Suppressor macrophage (primary cell): ENCODE measurements at regions not wholly inside any gene's neighbourhood (a gene's known extent, or its start where the extent isn't known, plus 50 kb on each side); places are given as distances from the start of the nearest gene placed in this dataset.

Experiments
- DNase-seq, 4 experiments: peaks; one replicate each; pipeline ENCODE4 v3.0.0-alpha.2; 2020 to 2022

DNA sequence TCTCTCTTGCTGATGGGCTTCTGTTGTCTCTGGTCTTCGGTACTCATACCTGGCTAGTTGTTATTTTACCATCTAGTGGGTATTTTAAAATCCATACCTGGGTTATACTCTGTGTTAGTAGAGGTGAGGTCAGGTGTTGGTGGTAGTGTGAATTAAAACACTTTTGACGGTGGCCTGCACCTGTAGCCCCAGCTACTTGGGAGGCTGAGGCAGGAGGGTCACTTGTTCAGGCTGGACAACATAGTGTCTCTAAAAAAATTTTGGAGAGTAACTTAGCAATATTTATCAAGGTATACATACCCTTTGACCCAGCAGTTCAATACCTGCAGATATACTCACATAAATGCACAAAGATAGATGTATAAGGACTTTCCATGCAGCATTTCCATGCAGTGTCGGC lies 55.4 kb downstream of the GSX1 start:
- no peak for DNase-seq

GRCh38 chr13:27851096-27851850 lies 59.0 kb downstream of the GSX1 start:
- peak in 1 of 4 experiments; percentile 3 for DNase-seq

DNA sequence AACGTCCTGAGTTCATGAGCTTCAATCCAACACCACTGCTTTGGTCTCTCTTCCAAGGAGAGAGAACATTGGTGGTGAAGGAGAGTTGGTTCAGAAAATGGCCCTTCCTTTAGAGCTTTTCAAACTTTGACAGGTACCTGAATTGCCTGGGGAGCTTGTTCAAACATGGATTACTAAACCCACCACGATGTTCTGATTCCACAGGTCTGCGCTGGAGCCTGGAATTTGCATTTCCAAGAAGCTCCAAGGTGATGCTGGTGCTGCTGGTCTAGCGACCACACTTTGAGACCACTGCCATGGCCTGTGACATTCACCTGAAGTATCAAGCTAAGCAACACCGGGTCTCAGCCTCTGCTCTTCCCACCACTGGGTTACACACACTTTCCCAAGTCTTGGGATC lies 60.2 kb downstream of the GSX1 start:
- no peak for DNase-seq

DNA sequence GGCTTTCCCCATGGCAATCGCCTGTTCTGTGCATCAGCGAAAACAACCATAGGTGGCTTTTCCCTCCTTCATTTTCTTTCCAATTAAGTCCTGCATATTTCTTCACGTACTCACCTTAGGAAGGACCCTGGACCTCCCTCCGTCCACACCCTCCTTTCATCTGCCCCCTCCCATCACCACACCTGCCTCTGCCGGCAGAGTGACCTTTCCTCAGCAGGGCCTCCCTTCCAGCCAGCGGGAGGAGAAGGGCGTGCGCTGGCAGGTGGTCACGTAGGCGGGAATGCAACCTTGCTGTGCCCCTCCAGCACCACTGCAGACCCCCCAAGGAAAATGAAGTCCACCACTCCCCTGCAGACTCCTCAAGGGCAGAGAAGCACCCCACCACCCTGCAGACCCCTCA lies 61.1 kb downstream of the GSX1 start:
- no peak for DNase-seq

DNA sequence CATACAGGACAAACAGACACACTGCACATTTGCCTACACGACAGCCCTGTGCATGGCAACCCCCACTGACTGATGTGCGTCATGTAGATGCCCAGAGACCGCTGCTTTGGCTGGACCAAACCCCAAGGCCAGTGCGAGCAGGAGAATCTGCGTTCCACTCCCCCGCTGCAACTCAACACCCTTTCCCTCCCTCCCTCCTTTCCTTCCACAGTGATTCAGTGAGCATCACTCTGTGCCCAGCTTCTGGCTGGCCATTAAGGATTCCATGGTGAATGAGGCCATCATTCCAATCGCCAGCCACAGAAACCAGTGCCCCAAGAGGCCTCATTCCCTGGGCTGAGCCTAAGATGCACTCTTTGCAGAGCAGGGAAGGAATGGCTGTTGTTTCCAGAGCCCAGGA lies 61.6 kb downstream of the GSX1 start:
- DNase-seq, result no peak

GRCh38 chr13:27854606-27855005 lies 62.3 kb downstream of the GSX1 start:
- no peak for DNase-seq

DNA sequence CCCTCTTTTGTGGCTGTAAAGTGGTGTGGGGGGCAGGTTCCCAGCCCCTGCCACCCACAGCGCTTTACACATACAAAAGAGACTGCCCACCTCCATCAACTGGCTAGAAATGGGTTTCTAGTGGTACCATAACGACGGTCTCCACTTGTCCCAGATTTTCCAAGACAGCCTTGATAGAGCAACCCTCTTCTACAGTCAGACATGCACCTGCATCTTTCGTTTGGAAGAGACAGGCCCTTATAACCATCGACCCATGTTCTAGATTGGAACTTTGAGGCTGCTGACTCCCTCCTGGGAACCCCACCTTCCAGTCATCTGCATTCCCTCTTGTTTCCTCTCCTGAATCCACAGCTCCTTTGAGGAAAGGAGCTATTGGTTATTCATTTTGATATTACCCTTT lies 63.1 kb downstream of the GSX1 start:
- no peak for DNase-seq

DNA sequence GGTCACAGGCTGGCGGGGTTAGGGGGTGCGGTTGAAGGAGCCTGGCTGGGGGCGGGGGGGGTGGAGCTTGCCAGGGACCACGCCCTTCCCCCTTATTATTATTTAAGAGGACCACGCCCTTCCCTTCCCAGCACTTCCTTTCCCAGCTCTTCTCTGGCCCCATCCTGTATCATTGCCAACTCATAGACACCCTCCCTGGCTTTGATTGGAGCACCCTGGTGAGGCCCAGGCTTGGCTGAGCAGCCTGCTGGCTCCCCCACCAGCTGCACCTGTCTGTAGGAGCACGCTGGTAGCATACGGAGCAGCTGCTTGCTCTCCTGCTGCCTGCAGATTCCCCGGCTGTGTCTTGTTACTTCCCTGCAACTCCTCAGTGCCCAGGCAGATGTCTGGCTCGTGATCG lies 62.5 kb upstream of the PDX1 start:
- no peak for DNase-seq

DNA sequence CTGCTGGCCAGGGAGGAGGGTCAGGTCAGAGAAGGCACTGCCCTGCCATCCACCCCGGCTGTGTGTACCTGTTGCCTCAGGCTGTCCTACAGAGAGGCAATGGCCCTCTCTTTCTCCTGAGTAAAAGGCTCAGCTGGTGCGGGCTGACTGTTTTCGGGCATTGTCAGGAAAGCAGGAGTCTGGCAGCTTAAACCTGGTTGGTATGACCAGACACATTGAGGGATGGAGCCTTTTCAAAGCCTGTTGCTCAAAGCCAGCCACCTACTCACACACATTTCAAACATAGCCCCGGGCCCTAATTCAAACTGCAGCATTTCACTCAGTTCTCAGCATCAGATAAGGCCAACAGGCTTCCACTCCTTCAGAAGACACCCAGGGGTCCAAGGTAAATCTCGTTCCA lies 61.8 kb upstream of the PDX1 start:
- no peak for DNase-seq

GRCh38 chr13:27860743-27861142 lies 59.1 kb upstream of the PDX1 start:
- DNase-seq, result no peak

DNA sequence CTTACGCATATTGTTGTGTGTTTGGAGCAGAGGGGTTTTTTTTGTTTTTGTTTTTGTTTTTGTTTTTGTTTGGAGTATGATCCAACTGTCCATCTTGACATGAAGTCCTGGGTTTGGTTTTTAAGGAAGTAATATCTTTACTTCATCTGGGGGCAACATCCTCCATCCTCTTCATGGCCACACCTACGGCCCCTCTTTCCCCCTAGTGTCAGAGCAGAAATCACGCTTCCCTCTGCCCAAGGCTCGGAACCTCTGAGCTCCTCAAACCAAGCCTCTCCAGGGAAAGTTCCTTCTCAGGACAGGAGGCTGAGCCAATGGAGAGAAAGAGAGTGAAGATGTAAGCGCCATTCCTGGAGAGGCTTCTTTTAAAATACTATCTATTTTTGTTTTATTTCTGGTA lies 58.6 kb upstream of the PDX1 start:
- DNase-seq, result no peak

DNA sequence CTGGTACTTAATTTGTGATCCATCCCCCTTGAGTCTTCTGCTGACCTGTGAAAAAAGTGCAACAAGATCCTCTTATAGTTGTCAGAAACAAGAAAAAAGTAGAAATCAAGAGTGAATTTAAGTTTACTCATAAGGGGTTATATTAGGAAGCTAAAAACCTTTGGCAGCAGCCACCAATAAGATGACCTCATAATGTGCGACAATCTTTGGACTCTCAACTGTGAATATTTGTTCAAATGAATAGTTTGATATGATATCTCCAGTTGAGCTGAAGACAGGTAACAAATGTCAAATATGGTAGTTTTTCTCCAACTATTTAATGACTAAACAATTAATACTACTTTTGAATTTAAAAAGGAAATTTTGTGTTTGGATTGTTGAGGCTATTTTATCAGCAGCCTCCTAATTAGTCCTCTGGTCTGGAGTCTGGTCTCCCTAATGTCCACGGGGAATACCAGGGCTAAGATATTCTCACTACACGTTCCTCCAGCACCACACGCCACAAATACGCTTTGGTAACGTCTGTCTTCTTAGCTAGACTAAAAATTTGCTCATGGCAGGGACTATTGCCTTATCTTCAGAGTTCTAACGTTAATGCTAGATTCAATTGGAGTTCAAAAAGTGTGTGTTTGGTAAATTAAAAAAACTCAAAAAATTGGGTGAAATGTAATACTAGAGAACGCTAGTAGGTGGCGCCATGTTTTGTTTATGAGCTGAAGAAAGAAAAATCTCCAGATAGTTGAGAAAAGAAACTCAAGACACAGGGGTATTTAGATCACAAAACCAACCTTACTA lies 51.0 kb upstream of the PDX1 start:
- peak in 3 of 4 experiments; percentile 9 to 31 (median 19) for DNase-seq

- no peak for DNase-seq
Observed at GRCh38 chr13:27869436-27870095, 50.2 kb upstream of the PDX1 start.
